ENCODE measurements at regions not wholly inside any gene's neighbourhood (a gene's known extent, or its start where the extent isn't known, plus 50 kb on each side); places are given as distances from the start of the nearest gene placed in this dataset.

GRCh38 chr1:221074332-221074731 lies 195.1 kb downstream of the HLX start:
- peak; percentile 49 to 81 for DNase-seq (ENCODE audit: low read depth in 1 of 2, low spot score in 1 of 2)
- Histone ChIP-seq H3K27ac (replicated peaks) (peak overlapping the region; percentile 82), H3K27me3 (ENCODE audit: insufficient read depth, poor library complexity, severe bottlenecking) (no peaks in the 10 kb centered on the region), H3K4me3 (replicated peaks; ENCODE audit: insufficient read depth, low read length) (no peak overlapping the region)
- TF ChIP-seq SPI1 (IDR thresholded peaks at IDR 0.05; ENCODE audit: borderline replicate concordance, low read depth) (no peak), POLR2AphosphoS5 (IDR thresholded peaks at IDR 0.05; ENCODE audit: low read depth) (peak; percentile 48; the same call in 1 of the 2 replicates)

GRCh38 chr1:221075911-221076310 lies 196.7 kb downstream of the HLX start:
- no peak overlapping the region for H3K4me3 ChIP-seq (replicated peaks; ENCODE audit: insufficient read depth, low read length)
- no peak for TF ChIP-seq POLR2AphosphoS5 (IDR thresholded peaks at IDR 0.05; ENCODE audit: low read depth)
- TF ChIP-seq CTCF (IDR thresholded peaks at IDR 0.05; ENCODE audit: insufficient read depth, low read length), result no peak
- no peak for TF ChIP-seq GABPA (IDR thresholded peaks at IDR 0.05; ENCODE audit: low read depth)
- no peak for TF ChIP-seq SPI1 (IDR thresholded peaks at IDR 0.05; ENCODE audit: borderline replicate concordance, low read depth)
- no peak for TF ChIP-seq REST (IDR thresholded peaks at IDR 0.05; ENCODE audit: insufficient replicate concordance, low read depth)
- peak overlapping the region; percentile 82 for H3K27ac ChIP-seq (replicated peaks)
- no peaks in the 10 kb centered on the region for H3K27me3 ChIP-seq (ENCODE audit: insufficient read depth, poor library complexity, severe bottlenecking)
- DNase-seq (ENCODE audit: low read depth in 1 of 2, low spot score in 1 of 2), result peak in 1 of 2 experiments; percentile 39

- DNase-seq (ENCODE audit: low read depth in 1 of 2, low spot score in 1 of 2), result no peak
- TF ChIP-seq SPI1 (IDR thresholded peaks at IDR 0.05; ENCODE audit: borderline replicate concordance, low read depth), result no peak
- no peak for TF ChIP-seq GABPA (IDR thresholded peaks at IDR 0.05; ENCODE audit: low read depth)
- no peak for TF ChIP-seq POLR2AphosphoS5 (IDR thresholded peaks at IDR 0.05; ENCODE audit: low read depth)
- TF ChIP-seq REST (IDR thresholded peaks at IDR 0.05; ENCODE audit: insufficient replicate concordance, low read depth), result no peak
- TF ChIP-seq CTCF (IDR thresholded peaks at IDR 0.05; ENCODE audit: insufficient read depth, low read length), result no peak
- Histone ChIP-seq H3K4me3 (replicated peaks; ENCODE audit: insufficient read depth, low read length) (no peak overlapping the region), H3K27ac (replicated peaks) (no peak overlapping the region), H3K27me3 (ENCODE audit: insufficient read depth, poor library complexity, severe bottlenecking) (no peaks in the 10 kb centered on the region)
Observed at GRCh38 chr1:221076391-221076811, 197.2 kb downstream of the HLX start.

GRCh38 chr1:221078260-221078965 lies 199.2 kb downstream of the HLX start:
- DNase-seq (ENCODE audit: low read depth in 1 of 2, low spot score in 1 of 2), result no peak
- H3K4me3 ChIP-seq (replicated peaks; ENCODE audit: insufficient read depth, low read length), result no peak overlapping the region
- TF ChIP-seq SPI1 (IDR thresholded peaks at IDR 0.05; ENCODE audit: borderline replicate concordance, low read depth), result no peak
- TF ChIP-seq POLR2AphosphoS5 (IDR thresholded peaks at IDR 0.05; ENCODE audit: low read depth), result no peak
- TF ChIP-seq GABPA (IDR thresholded peaks at IDR 0.05; ENCODE audit: low read depth), result no peak
- TF ChIP-seq REST (IDR thresholded peaks at IDR 0.05; ENCODE audit: insufficient replicate concordance, low read depth), result no peak
- no peak for TF ChIP-seq CTCF (IDR thresholded peaks at IDR 0.05; ENCODE audit: insufficient read depth, low read length)
- no peak overlapping the region for H3K27ac ChIP-seq (replicated peaks)
- H3K27me3 ChIP-seq (ENCODE audit: insufficient read depth, poor library complexity, severe bottlenecking), result no peaks in the 10 kb centered on the region
